HG03442 (cell line): ENCODE measurements at regions not wholly inside any gene's neighbourhood (a gene's known extent, or its start where the extent isn't known, plus 50 kb on each side); places are given as distances from the start of the nearest gene placed in this dataset.
"Not testable (repeated sequence)": the region's sequence is repeated elsewhere in the genome, so short reads cannot be mapped to it uniquely, and the experiment has no call there.

ENCODE experiments used
- ATAC-seq: cut with Tn5 transposase; IDR thresholded peaks from one replicate; pipeline ENCODE4 v1.9.1; 2021; ENCODE audit warnings: mild to moderate bottlenecking, moderate library complexity; ENCODE audit not compliant: unreplicated experiment

GRCh38 chr9:41367301-41367700 lies 178.2 kb upstream of the ZNG1F start:
- ATAC-seq = not testable (repeated sequence)

GRCh38 chr9:41361790-41362189 lies 172.7 kb upstream of the ZNG1F start:
- ATAC-seq = not testable (repeated sequence)

DNA sequence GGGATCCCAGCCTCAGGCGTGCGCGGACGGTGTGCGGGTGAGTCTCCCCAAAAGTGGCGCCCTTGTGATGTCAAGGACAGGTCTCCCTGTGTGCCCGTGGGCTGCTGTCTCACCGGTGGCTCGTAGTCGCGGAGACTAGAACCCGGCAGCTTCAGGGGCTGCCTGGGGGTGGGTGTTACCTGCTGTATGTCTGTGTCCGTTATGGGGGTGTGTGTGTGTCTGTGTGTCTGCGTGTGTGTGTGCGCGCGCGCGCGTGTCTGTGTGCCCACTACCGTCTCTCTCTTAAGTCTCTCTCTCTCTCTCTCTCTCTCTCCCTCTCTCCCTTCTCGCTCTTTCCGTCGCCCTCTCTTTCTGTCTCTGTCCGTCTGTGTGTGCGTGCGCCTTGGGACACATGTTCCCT lies 170.0 kb upstream of the ZNG1F start:
- ATAC-seq = not testable (repeated sequence)

DNA sequence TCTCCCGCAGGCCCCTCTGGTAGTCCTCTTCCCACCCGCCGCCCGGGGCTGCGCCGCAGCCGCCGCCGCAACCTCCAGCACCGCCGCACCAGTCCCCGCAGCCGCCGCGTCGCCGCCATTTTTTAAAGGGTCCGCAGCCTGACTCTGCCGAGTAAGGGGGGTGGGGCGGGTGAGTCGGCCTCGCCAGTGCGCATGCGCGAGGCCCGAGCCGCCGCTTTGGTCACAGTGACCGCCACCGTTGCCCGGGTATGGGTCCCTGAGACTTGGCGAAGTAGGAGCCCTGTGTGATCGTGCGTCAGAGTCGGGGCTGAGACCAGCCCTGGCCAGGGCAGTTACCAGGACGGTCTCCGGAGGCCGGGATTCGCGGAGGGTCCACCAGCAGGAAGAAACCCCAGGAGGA lies 169.6 kb upstream of the ZNG1F start:
- ATAC-seq = not testable (repeated sequence)

- ATAC-seq = not testable (repeated sequence)
These were observed 168.8 kb upstream of the ZNG1F start for GRCh38 chr9:41357918-41358404.

DNA sequence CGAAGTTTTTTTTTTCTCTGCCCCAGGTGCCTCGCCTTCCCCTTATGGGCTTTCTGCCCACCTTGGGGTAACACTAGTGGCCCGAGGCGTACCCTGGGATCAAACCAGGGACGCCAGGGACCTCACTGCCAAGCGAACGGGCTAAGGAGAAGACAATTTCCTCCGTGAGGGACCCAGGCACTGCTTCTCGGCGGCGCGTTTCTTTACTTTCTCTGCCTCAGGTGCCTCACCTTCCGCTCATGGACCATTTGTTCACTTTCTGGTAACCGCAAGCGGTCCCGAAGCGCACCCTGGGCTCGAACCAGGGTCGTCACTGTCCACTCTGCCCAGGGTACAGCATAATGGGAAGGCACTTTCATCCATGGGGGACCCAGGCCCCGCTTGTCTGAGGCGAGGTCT lies 168.2 kb upstream of the ZNG1F start:
- ATAC-seq = not testable (repeated sequence)

- peak; percentile 45 for ATAC-seq
These were observed 167.7 kb upstream of the ZNG1F start for GRCh38 chr9:41356588-41357349.

GRCh38 chr9:41355712-41356450 lies 166.8 kb upstream of the ZNG1F start:
- not testable (repeated sequence) for ATAC-seq

DNA sequence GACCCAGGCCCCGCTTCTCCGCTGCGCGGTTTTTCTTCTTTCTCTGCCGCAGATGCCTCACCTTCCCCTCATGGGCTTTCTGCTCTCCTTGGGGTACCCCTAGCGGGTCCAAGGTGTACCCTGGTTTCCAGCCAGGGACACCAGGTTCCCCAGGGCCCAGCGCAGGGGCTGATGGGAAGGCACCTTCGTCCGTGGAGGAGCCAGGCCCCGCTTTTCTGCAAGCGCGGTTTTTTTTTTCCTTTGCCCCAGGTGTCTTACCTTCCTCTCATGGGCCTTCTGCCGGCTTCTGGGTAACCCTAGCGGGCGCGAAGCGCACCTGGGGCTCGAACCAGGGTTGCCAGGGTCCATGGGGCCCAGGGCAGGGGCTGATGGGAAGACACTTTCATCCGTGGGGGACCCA lies 165.9 kb upstream of the ZNG1F start:
- ATAC-seq = not testable (repeated sequence)

DNA sequence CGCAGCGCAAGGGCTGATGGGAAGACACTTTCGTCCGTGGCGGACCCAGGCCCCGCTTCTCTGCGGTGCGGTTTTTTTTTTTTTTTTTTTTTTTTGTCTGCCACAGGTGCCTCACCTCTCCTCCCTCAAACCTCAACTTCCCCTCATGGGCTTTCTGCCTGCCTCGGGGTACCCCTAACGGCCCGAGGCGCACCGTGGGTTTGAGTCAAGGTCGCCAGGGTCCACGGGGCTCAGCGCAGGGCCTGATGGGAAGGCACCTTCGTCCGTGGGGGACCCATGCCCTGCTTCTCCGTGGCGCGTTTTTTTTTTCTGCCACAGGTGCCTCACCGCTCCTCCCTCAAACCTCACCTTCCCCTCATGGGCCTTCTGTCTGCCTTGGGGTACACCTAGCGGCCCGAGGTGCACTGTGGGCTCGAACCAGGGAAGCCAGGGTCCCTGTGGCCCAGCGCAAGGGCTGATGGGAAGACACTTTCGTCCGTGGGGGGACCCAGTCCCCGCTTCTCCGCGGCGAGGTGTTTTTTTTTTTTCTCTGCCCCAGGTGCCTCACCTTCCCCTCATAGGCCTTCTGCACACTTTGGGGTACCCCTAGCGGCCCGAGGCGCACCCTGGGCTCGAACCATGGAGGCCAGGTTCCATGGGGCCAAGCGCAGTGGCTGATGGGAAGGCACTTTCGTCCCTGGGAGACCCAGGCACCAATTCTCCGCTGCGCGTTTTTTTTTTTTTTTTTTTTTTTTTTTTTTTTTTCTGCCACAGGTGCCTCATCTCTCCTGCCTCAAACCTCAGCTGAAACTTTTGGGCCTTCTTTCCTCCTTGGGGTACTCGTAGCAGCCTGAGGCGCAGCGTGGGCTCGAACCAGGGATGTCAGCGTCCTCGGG lies 165.2 kb upstream of the ZNG1F start:
- not testable (repeated sequence) for ATAC-seq

DNA sequence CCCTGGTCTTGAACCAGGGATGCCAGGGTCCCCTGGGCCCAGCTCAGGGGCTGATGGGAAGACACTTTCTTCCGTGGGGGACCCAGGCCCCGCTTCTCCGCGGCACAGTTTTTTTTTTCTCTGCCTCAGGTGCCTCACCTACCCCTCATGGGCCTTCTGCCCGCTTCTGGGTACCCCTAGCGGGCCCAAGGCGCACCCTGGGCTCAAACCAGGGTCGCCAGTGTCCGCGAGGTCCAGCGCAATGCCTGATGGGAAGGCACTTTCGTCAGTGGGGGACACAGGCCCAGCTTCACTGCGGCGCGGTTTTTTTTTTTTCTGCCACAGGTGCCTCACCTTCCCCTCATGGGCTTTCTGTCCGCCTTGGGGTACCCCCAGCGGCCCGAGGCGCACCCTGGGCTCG lies 163.9 kb upstream of the ZNG1F start:
- ATAC-seq = not testable (repeated sequence)

GRCh38 chr9:41352390-41352789 lies 163.3 kb upstream of the ZNG1F start:
- ATAC-seq = not testable (repeated sequence)

DNA sequence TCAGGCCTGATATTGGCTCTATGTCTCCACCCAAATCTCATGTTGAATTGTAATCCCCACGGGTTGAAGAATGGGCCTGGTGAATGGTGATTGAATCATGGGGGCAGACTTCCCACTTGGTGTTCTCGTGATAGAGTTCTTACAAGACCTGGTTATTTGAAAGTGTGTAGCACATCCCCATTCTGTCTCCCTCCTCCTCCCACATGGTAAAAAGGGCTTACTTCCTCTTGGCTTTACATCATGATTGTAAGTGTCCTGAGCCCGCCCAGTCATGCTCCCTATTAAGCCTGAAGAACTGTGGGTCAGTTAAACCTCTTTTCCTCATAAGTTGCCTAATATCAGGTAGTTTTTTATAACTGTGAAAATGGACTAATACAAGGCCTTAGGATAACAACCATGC lies 158.8 kb upstream of the ZNG1F start:
- not testable (repeated sequence) for ATAC-seq

- not testable (repeated sequence) for ATAC-seq
These were observed 143.4 kb upstream of the ZNG1F start for GRCh38 chr9:41332562-41332961.

- not testable (repeated sequence) for ATAC-seq
These were observed 132.2 kb upstream of the ZNG1F start for GRCh38 chr9:41321277-41321676.

- not testable (repeated sequence) for ATAC-seq
These were observed 119.8 kb upstream of the ZNG1F start for GRCh38 chr9:41308953-41309352.

DNA sequence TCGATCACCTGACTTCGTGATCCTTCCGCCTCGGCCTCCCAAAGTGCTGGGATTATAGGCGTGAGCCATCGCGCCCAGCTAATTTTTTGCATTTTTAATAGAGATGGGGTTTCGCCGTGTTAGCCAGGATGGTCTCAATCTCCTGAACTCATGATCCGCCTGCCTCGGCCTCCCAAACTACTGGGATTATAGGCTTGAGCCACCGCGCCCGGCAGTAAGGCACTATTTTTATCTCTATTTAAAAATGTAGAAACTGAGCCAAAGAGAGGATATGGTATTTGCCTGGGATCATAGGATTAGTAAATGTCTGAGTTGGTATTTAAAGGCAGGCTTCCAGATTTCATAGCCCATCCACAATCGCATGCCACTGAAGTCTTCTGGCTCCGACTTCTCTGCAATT lies 96.6 kb upstream of the ZNG1F start:
- not testable (repeated sequence) for ATAC-seq

DNA sequence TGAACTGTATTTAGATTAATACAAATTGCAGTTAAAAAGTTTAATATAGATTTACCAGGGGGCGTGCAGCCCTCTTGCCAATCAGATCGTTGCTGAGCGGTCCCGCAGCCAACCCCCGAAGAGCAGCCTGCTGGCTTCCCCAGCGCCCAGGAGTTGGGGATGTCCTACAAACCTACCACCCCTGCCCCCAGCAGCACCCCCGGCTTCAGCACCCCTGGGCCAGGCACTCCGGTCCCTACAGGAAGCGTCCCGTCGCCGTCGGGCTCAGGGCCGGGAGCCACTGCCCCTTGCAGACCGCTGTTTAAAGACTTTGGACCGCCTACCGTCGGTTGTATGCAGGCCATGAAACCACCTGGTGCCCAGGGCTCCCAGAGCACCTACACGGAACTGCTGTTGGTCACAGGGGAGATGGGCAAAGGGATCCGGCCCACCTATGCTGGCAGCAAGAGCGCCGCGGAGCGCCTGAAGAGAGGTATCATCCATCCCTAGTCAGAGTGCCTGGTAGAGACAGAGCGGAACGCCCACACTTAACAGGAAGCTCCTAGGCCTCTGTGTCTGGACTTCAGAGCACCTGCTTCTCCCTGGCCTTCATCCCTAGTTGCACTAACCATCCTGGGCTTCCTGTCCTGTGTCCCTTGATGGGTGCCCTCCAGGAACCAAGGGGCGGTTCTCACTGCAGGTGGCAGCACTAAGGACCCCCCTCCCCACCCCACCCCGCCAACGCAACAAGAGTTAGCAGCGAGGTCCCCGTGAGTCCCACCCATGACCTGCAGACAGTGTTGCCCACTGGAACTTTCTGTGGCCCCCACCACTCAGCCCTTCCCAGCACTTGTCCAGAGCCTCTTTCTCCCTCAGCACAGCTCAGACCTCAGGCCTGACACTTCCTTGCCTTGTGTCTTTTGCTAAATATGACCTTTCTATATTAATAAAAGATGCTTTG lies 91.5 kb upstream of the ZNG1F start:
- not testable (repeated sequence) for ATAC-seq

DNA sequence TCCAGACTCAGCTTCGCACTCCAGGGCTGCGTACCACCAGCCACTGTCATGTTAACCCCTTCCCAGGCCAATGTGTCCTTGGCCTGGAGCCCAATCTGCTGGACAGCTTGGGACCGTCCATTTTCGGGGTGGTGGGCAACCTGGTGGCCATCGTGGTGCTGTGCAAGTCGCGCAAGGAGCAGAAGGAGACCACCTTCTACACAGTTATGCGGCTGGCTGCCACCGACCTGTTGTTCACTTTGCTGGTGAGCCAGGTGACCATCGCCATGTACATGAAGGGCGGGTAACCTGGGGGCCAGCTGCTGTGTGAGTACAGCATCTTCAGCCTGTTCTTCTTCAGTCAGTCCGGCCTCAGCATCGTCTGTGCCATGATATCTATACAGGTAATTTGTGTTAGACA lies 90.3 kb upstream of the ZNG1F start:
- ATAC-seq = not testable (repeated sequence)

GRCh38 chr9:41279033-41279432 lies 89.9 kb upstream of the ZNG1F start:
- not testable (repeated sequence) for ATAC-seq
